ENCODE measurements at regions not wholly inside any gene's neighbourhood (a gene's known extent, or its start where the extent isn't known, plus 50 kb on each side); places are given as distances from the start of the nearest gene placed in this dataset.
"Not testable (repeated sequence)": the region's sequence is repeated elsewhere in the genome, so short reads cannot be mapped to it uniquely, and the experiment has no call there.

- DNase-seq: no peak
These were observed 169.6 kb downstream of the BRD1 start for GRCh38 chr22:49657974-49658590.

GRCh38 chr22:49657275-49657973, 170.2 kb downstream of the BRD1 start:
- no peak for DNase-seq

GRCh38 chr22:49656883-49657274, 170.8 kb downstream of the BRD1 start:
- not testable (repeated sequence) for DNase-seq

GRCh38 chr22:49656291-49656851, 171.3 kb downstream of the BRD1 start:
- no peak for DNase-seq

- DNase-seq: no peak
These were observed 172.4 kb downstream of the BRD1 start for GRCh38 chr22:49655168-49655812.

GRCh38 chr22:49650336-49651241, 177.1 kb downstream of the BRD1 start:
- no peak for DNase-seq

- no peak for DNase-seq
These were observed 178.3 kb downstream of the BRD1 start for GRCh38 chr22:49649166-49650068.

GRCh38 chr22:49648053-49648452, 179.6 kb downstream of the BRD1 start:
- DNase-seq: no peak

GRCh38 chr22:49647627-49648026, 180.0 kb downstream of the BRD1 start:
- DNase-seq: no peak

- no peak for DNase-seq
These were observed 180.8 kb downstream of the BRD1 start for GRCh38 chr22:49646876-49647275.

GRCh38 chr22:49645791-49646550, 181.7 kb downstream of the BRD1 start:
- DNase-seq: no peak

GRCh38 chr22:49645257-49645656, 182.4 kb downstream of the BRD1 start:
- no peak for DNase-seq

GRCh38 chr22:49643998-49644397, 183.7 kb downstream of the BRD1 start:
- no peak for DNase-seq

GRCh38 chr22:49643466-49643865, 184.2 kb downstream of the BRD1 start:
- no peak for DNase-seq

GRCh38 chr22:49642741-49643140, 184.9 kb downstream of the BRD1 start:
- DNase-seq: no peak

- no peak for DNase-seq
These were observed 185.3 kb downstream of the BRD1 start for GRCh38 chr22:49642331-49642730.

GRCh38 chr22:49641770-49642313, 185.8 kb downstream of the BRD1 start:
- DNase-seq: no peak

- no peak for DNase-seq
These were observed 187.1 kb downstream of the BRD1 start for GRCh38 chr22:49640366-49641095.

- DNase-seq: no peak
These were observed 187.7 kb downstream of the BRD1 start for GRCh38 chr22:49639956-49640355.

GRCh38 chr22:49638788-49639187, 188.9 kb downstream of the BRD1 start:
- DNase-seq: no peak
